Hypothalamus (tissue), 51 donors: ENCODE measurements at regions not wholly inside any gene's neighbourhood (a gene's known extent, or its start where the extent isn't known, plus 50 kb on each side); places are given as distances from the start of the nearest gene placed in this dataset.
A peak's percentile ranks its signal among the peaks of the same experiment; 100 is the strongest.
"Not testable (repeated sequence)": the region's sequence is repeated elsewhere in the genome, so short reads cannot be mapped to it uniquely, and the experiment has no call there.

ENCODE experiments used
- DNase-seq, 51 donors: peaks; one replicate each; lab custom pipeline; 2025; lab: John Stamatoyannopoulos, UW

DNA sequence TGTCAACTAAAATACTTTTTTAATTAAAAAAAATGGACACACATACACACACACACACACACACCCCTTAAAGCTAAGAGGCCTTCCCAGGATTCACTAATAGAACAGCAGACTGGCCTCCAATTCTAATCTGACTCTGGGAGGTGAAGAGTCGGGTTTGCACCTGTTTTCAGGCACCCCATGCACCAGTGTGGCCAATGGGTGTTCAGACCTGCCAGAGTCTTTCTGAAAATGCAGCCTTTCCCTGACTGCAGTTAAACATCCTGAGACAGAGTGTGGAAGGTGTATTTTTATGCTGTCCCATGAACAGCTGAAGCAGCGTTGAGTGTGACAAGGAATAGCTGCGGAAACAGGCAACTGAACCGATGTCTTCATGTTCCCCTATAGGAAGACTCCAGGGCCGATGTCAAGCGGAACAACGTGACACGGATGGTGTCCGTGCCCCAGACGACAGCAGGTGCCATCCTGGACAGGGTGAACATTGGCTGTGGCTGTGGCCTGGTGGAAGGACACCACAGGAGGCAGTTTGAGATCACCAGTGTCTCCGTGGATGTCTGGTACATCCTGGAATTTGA is 74.6 kb upstream of the LYZL2 start:
- DNase-seq = no peak

DNA sequence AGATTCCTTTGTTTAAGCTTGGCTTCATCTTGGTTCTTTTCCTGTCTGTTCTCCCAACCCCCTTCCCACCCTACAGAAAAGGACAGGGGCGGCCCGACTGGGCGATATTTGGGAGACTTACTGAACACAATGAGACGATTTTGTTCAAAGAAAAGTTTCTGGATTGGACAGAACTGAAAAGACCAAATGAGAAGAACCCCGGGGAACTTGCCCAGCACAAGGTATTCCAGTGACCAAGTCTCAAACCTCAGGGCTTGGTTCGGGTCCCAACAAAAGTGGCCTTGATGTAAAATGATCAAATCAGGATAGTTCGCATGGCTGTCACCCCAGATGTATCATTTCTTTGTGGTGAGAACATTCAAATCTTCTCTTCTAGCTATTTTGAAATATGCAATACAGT is 73.9 kb upstream of the LYZL2 start:
- DNase-seq = not testable (repeated sequence)

DNA sequence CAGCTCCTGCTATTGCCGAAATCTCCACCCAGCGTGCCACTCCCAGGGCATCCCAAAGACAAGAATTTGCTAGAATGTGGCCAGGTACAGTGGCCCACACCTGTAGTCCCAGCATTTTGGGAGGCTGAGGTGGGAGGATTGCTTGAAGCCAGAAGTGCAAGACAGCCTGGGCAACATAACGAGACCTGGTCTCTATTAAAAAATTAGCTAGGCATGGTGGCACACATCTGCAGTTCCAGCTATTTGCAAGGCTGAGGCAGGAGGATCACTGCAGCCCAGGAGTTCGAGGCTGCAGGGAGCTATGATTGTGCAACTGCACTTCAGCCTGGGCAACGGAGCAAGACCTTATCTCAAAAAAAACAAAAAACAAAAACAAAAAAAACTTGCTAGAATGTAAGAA is 73.3 kb upstream of the LYZL2 start:
- no peak for DNase-seq

DNA sequence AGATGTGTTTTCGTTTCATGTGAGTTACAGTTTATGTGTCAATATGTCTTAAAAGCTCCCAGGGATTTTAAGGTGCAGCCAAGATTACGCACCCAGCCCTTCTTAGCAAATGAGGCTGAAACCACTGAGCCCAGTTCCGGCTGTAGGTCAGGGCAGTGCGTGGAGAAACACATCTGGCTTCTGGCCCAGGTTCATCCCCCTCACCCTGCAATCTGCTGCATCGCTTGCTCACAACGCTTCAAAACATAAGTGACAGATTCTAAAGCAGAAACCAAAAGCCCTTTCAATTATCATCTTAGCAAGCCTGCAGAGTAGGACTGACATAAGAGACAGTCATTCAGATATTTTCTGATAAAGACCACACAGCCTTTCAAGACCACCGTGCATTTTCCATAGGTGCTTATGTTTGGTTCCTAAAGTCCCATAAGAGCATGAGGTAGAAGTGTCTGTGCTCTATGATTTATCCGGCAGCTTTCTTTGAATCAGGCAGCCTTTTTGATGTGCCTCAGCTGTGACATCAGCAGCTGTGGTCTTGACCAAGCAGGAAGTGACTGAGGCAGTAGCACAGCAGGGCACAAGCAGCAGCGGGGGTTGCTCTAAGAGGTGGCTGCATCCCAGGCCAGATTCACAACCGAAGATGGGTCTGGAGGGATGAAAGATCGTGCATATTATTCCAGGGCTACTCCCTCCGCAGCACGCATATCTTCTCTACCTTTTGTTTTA is 72.1 kb upstream of the LYZL2 start:
- no peak for DNase-seq

DNA sequence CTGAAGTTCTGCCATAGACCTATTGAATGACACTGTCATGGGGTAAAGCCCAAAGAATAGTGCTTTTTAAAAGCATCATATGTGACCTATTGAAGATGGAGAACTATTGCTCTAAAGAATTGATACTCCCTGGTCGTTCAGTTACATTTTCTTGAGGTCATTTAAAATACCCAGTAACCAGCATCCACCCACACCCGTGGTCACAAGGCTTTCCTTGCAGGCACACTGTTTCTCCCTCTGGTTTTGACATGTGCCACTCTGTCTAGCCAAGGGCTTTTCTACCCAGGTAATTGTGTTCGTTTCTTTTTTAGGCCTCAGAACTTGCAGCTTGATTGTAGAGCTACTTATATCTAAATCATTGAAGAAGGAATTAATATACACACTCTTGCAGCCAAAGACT is 68.3 kb upstream of the LYZL2 start:
- no peak for DNase-seq

DNA sequence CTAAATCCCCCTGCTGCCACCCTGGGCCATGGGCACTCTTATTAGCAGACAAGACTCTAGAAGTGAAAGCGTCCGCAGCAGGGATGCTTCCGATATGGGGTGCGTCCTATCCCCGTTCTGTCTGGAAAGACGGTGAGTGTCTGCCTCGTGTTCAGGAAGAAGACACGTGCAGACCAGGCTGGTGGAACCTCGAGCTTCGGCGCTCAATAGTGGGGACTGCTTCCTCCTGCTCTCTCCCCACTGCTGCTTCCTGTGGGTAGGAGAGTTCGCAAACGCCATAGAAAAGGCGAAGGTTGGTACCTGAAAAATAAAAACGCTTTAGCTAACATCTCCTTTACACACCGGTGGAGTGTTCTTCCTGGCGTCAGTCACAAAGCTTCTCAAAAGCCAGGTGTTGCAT is 67.7 kb upstream of the LYZL2 start:
- not testable (repeated sequence) for DNase-seq

DNA sequence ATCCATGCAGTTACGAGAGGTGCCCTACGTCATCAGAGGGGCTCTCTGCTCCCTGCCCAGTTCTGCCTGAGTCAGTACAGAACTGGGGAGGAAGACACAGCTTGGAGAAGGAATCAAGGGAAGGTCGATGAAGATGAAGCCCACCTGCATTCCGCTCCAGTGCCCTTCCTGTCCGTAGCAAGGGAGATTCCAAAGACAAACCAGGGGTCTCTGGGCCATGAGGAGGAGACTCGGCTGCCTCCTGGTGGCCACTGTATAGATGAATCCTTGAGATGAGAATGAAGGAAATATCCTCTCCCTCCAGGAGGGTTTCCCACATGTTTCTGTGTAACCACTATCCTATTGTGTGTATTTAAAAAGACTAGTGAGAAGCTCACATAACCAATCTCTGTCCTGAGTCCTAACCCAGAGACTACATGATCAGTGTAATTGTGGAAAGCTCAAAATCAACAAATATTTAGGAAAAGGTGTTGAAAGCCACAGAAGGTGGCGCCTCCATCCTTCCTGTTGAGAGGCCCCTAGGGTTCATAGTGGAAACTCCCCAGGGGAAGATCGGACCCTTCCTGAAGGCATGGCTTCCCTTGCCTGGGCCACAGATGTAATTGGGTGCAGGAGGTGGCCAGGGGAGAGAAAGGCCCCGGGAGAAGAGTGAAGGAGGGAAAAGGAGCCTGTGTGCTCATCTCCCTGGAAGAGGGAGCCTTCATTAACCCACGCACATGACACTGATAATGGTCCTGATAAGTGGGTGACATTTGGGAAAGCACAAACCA is 67.0 kb upstream of the LYZL2 start:
- not testable (repeated sequence) for DNase-seq

DNA sequence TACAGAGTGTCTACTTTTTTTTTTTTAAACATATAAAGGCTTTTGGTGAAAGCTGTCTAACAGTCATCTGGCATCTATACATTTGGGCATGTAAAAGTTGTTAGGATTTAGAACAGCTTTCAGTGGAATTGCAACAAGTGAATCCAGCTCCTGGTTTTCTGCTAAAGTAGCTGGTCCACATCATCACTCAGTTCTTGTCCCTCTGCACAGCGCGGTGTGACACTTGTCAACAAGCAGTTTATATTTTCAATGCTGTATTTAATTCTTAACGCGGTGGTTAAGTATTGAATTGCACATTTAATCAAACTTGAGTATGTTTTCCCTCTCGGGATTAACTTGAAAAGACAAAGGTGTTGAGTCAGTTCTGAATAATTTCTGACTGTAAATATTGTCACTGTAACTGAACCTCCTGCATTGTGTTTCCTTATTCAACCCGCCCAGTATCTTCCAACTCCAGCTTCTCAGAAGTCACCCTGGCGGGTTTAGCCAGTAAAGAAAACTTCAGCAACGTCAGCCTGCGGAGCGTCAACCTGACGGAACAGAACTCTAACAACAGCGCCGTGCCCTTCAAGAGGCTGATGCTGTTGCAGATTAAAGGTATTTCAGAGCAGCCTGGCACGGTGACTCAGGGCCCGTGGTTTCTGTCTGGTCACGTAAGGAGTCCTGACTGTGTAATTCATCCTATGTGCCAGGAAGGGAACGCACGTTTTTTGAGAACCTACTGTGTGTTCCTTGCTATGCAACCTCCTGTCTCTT is 66.1 kb upstream of the LYZL2 start:
- not testable (repeated sequence) for DNase-seq

DNA sequence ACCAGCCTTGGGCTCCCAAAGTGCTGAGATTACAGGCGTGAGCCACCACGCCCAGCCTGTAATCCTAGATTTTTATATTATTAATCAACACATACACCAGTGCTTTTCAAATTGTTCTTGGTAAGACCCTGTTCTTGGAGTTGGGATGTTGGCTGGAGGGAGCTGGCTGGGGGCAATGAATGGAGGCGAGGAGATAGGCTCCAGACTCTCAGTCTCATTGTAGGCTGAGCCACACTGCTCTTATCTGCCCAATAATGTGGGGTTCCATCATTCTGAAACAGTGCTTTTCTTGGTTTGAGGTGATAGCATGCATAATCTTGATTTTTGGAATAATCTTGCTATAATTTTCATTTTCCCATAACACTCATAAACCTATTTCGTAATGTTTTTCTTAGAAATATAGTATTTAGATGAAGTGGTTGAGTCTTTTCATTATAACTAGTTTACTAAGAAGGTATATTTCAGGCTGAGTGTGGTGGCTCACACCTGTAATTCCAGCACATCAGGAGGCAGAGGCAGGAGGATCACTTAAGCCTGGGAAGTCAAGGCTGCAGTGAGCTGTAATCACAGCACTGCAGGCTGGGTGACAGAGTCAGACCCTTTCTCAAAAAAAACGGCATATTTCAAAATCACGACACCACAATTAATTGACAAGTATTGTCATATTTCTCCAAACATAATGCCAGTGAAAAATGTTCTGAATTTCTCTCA is 65.1 kb upstream of the LYZL2 start:
- no peak for DNase-seq

DNA sequence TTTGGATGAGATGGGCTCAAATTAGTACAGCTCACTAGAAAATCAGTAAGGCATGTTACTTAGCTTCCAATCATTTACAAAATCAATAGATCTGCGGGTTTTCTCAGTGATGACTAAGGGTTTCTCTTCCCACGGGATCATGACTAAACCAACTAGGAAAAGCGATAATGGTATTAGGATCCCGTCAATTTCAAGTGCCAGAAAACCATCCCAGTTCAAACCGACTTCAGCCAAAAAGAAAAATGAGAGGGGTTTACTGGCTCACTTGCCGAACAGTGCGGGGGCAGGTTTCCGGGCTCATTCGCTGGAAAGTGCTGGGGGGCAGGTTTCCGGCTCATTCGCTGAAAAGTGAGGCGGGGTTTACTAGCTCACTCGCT is 62.1 kb upstream of the LYZL2 start:
- DNase-seq = no peak

DNA sequence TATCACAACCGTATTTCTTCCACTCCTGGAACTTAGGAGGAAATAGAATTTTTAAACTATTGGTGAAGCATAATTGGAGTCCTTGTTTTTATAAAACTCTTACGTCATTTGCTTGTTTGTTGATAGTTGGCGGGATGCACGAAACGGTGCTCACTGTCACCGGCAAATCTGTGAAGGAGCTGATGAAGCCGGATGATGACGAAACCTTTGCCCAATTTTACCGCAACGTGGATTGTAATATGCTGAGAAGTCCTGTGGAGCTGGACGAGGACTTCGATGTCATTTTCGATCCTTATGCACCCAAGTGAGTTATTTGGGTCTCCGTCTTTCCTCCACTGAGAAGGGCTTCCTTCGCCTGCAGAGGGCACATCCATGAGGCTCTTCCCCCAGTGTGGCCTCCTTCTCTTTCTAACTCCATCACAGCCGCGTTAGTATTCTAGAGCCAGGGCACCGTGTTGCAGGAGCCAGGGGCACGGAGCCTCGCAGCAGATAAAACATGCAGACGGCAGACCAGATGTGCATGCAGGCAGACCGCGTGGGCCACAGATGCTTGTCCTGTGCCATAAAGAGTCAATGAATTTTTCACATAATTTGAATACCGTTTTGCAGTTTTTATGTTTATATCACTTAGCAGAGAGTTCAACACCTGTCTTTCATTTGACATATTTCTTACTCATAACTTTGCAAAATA is 61.5 kb upstream of the LYZL2 start:
- DNase-seq = not testable (repeated sequence)

DNA sequence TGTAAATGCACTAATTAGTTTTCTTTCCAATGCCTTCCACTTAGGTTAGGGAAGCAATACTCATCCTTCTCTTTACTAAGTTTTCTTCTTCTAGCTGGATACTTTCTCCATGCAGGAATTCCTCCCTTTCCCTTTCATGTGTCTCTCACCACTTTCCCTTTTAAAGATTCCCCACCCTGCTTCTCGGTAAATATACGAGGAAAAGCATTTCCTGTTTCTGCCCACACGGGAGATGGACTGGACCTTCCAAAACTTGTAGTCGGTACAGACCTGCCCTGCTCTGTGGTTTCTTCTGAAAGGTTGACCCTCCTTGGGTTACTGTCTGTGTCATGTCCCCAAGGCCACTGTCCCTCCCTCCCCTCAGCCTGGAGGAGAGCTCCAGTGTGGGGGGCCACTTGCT is 58.9 kb upstream of the LYZL2 start:
- DNase-seq = no peak

DNA sequence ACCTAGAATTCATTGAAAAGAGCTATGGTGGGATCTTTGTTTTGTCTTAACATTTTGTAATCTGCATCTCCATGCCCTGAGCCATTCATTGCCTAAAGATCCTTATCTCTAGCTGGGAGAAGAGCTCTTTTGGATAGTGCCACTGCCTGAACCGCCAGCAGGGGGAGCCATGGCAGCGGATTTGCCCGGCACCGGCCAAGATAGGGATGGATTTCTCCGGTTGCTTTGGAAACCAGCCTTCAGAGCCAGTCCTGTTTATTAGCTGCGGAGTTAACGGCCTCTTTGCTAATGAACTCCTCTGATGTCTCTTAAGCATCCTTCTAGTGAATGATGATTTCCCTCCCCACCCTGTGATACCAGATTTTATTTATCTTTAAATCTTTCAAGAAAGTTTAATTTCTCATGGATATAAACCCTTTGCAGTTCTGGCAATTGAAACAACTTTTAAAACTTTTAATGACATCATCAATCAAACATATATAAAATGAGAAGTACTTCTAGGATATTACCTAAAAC is 58.2 kb upstream of the LYZL2 start:
- DNase-seq = peak in 46 of 51 donors; percentile 1 to 83 (median 54)

DNA sequence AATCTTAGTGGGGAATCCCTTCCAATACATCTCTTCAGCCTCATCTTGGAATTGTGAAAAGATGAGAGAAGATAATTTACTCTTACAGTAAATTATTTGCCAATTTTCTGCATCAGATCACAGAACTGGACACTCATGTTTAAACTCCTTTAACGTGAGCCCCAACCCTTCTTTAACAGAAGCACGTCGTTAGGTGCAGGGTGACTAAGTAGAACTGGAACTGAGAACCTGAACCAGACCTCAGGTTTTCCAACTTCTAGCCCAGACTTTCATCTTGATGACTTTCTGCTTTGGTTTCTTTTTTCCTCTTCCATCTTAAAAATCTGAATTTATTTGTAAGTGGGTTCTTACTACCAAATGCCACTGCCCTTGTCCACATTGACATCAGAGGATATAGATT is 57.2 kb upstream of the LYZL2 start:
- DNase-seq = no peak

DNA sequence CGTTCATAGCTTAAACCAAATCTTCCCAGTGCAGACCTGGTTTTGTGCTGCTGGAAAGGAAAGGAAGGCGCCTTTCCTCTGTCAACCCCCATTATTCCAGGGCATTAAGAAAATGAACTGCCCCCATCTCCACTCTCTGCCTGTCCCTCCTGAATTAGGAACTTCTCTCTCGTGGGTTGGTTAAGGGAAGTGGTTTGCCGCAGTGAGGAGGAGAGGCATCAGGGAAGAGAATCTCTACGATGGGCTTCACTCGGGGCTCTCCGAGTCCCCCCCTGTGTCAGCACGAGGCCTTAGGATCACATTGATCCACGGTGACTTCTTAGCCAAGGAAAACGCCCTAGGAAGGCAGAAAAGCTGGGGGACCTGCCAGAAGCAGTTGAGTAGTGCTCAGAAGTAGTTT is 53.9 kb upstream of the LYZL2 start:
- no peak for DNase-seq

DNA sequence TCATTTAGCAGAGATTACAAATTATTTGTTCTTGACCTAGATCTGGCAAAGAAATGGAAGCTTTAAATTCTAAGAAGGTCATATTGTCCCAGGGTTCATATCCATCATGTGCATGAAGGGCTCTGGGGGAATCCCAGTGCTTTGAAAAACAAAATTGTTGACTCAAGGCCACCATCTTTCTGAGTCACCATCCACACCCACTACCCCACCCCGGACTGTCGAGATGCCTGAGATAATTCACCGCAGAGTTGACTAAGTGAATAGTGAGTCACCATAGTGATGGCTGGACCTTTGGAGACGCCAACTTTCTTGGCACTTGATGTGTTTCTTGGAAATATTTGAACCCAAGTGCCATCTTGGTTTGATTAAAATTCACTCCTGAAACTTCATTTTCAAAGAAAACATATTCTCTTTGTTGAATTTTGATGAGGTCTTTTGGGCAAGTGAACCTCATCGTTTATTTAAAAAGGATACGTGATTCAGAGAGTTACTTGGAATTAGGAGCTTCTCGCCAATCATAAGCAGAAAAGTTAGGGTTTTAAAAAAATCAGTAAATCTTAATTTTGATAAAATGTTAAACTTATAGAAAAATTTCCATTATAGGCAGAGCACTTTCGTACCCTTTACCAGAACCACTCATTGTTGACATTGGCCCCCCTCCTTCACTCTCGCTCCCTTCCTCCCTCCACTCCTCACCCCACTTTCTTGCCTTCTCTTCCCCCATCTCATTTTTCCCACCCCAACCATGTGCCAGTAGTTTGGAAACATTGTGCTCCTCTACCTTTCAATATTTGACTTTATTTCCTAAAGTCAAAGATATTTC is 53.0 kb upstream of the LYZL2 start:
- DNase-seq = not testable (repeated sequence)

DNA sequence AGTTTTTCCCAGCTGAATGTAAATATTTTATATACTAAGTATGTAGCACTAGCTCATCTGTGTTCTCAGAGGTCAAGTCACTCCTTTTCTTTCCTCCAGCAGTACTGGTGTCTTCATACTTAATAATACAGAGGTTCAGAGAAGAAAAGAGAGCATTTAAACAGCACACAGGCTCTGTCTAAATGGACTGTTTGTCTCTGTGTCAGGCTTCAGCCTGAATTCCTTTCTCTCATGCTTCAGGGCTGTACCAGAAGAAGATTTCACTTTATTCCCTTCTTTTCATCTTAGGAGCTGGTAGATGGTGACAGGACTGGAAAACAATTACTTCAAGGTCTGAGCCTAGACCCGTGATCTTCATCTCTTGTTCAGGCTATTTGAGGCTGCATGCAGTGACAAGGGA is 51.4 kb upstream of the LYZL2 start:
- no peak for DNase-seq
